ENCODE measurements at regions not wholly inside any gene's neighbourhood (a gene's known extent, or its start where the extent isn't known, plus 50 kb on each side); places are given as distances from the start of the nearest gene placed in this dataset.

DNA sequence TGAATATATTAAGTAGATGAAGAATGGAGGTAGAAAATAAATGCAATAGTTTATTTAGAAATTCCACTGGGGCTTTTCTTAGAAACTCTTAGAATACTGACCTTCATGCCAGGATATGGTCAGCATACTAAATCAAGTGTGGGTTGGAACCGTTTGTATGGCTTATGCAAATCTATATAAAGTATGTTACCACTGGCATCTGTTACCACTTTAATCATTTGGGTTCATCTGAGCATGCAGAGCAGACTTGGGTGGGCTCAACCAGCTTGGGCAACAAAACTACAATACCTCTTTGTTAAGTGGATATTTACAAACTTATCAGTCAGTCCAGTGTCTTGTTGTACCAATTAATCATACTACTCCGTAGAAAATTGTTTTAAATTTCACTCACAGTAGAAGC lies 125.8 kb downstream of the CRPPA start:
- H3K4me2 ChIP-seq (ENCODE audit: low read length, poor library complexity, severe bottlenecking) = no peak overlapping the region
- H4K91ac ChIP-seq (ENCODE audit: low read length) = no peak overlapping the region
- no peak overlapping the region for H2BK12ac ChIP-seq (ENCODE audit: low read length in 2 of 2)
- H2BK5ac ChIP-seq (ENCODE audit: low read depth, low read length, poor library complexity, severe bottlenecking) = no peak overlapping the region
- H3K79me1 ChIP-seq (replicated peaks; ENCODE audit: low read length, poor library complexity, severe bottlenecking) = no peaks in the 10 kb centered on the region
- no peaks in the 10 kb centered on the region for H3K4me1 ChIP-seq (ENCODE audit: control insufficient read depth, insufficient read depth, low read depth, low read length)
- no peak overlapping the region for H2BK15ac ChIP-seq (ENCODE audit: low read depth, poor library complexity, severe bottlenecking)
- no peaks in the 10 kb centered on the region for H3K36me3 ChIP-seq (ENCODE audit: control insufficient read depth in 1 of 2, insufficient read depth in 2 of 2, low read depth in 1 of 2, low read length in 2 of 2)
- no peak overlapping the region for H3K23ac ChIP-seq (ENCODE audit: low read length in 2 of 2)
- no peak overlapping the region for H3K27ac ChIP-seq (ENCODE audit: low read length, poor library complexity, severe bottlenecking)
- H3K9ac ChIP-seq (ENCODE audit: low read length) = no peak overlapping the region
- H3K27me3 ChIP-seq (ENCODE audit: control insufficient read depth in 1 of 2, insufficient read depth in 1 of 2, low read length in 2 of 2) = no peaks in the 10 kb centered on the region
- no peak overlapping the region for H3K18ac ChIP-seq (ENCODE audit: low read depth in 1 of 2, low read length in 2 of 2)
- H2AFZ ChIP-seq (ENCODE audit: low read depth, low read length) = no peak overlapping the region
- no peak overlapping the region for H3K4ac ChIP-seq (ENCODE audit: low read depth in 1 of 2, low read length in 2 of 2)
- WGBS = 55% methylated on average over 1 of the region's 2 CpGs
- no peak overlapping the region for H2AK5ac ChIP-seq (ENCODE audit: low read length, severe bottlenecking)
- no peak overlapping the region for H2BK120ac ChIP-seq (ENCODE audit: low read depth, low read length)
- no peak overlapping the region for H3K4me3 ChIP-seq (ENCODE audit: insufficient read depth in 1 of 2, low read depth in 1 of 2, low read length in 2 of 2)
- DNase-seq = no peak
- H3K14ac ChIP-seq (ENCODE audit: low read length in 2 of 2) = no peak overlapping the region
- no peaks in the 10 kb centered on the region for H3K9me3 ChIP-seq (ENCODE audit: control insufficient read depth, low read length)
- H4K8ac ChIP-seq (ENCODE audit: low read length) = no peak overlapping the region

DNA sequence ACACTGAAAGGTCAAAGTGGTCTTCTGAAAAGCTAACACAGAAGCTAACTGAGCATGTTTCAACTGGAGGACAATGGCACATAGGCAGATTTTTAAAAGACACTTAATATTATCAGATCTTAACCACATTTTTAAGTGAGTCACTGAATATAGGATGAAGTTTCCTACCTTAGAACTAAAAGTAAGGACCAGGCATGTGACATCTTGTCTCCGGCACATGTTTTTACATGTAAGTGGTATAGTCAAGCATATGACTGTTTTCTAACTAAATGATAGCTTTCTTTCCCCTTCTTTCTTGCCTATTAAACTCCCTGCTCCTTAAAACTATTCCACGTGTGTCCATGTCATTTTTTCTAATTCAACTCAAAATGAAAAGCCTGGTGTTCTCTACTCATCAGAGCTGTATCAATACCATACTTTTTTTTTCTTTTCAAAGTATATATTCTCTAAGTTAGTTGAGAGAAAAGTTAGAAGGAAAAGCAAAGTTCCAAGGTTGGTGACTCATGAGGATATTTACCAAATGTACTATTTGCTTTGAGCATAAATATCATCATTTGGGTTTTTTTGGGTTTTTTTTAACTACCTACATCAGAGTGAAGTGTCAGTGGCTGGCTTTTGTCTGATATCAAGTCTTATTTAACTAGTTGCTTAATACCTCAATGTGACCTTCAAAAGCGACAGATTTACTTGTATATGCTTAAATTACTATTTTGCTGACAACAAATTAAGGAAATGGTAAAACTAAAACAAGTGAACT lies 127.5 kb downstream of the CRPPA start:
- DNase-seq = no peak
- no peak overlapping the region for H2AK5ac ChIP-seq (ENCODE audit: low read length, severe bottlenecking)
- no peak overlapping the region for H3K4me2 ChIP-seq (ENCODE audit: low read length, poor library complexity, severe bottlenecking)
- no peaks in the 10 kb centered on the region for H3K27me3 ChIP-seq (ENCODE audit: control insufficient read depth in 1 of 2, insufficient read depth in 1 of 2, low read length in 2 of 2)
- H3K9me3 ChIP-seq (ENCODE audit: control insufficient read depth, low read length) = peaks cover 5% of the 10 kb centered on the region
- no peaks in the 10 kb centered on the region for H3K36me3 ChIP-seq (ENCODE audit: control insufficient read depth in 1 of 2, insufficient read depth in 2 of 2, low read depth in 1 of 2, low read length in 2 of 2)
- H3K9ac ChIP-seq (ENCODE audit: low read length) = no peak overlapping the region
- no peak overlapping the region for H2BK120ac ChIP-seq (ENCODE audit: low read depth, low read length)
- no peak overlapping the region for H2BK5ac ChIP-seq (ENCODE audit: low read depth, low read length, poor library complexity, severe bottlenecking)
- no peak overlapping the region for H4K91ac ChIP-seq (ENCODE audit: low read length)
- no peak overlapping the region for H4K8ac ChIP-seq (ENCODE audit: low read length)
- no peak overlapping the region for H2BK15ac ChIP-seq (ENCODE audit: low read depth, poor library complexity, severe bottlenecking)
- H3K79me1 ChIP-seq (replicated peaks; ENCODE audit: low read length, poor library complexity, severe bottlenecking) = no peaks in the 10 kb centered on the region
- H3K4me3 ChIP-seq (ENCODE audit: insufficient read depth in 1 of 2, low read depth in 1 of 2, low read length in 2 of 2) = no peak overlapping the region
- H3K23ac ChIP-seq (ENCODE audit: low read length in 2 of 2) = no peak overlapping the region
- no peaks in the 10 kb centered on the region for H3K4me1 ChIP-seq (ENCODE audit: control insufficient read depth, insufficient read depth, low read depth, low read length)
- no peak overlapping the region for H3K14ac ChIP-seq (ENCODE audit: low read length in 2 of 2)
- no peak overlapping the region for H3K18ac ChIP-seq (ENCODE audit: low read depth in 1 of 2, low read length in 2 of 2)
- H2AFZ ChIP-seq (ENCODE audit: low read depth, low read length) = no peak overlapping the region
- 100% methylated on average over 1 of the region's 3 CpGs for WGBS
- H3K27ac ChIP-seq (ENCODE audit: low read length, poor library complexity, severe bottlenecking) = no peak overlapping the region
- H3K4ac ChIP-seq (ENCODE audit: low read depth in 1 of 2, low read length in 2 of 2) = no peak overlapping the region
- no peak overlapping the region for H2BK12ac ChIP-seq (ENCODE audit: low read length in 2 of 2)

DNA sequence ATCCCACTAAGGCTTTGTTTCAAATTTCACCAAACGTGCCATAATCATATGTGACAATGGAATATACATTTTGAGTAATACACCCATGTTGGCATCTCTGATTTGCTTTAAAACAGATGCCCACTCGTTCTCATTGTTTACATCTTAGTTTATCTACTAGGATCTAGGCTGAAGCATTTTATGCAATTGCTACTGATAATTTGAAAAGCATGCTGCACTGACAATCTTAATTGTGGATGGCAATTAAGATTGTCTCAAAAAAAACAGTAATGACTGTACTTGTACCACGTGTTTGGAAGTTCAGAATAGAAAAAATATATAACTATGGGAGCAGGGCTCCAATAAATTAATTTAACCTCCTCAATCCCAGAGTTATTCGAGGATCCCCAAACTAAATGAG lies 136.8 kb downstream of the CRPPA start:
- Histone ChIP-seq H3K23ac (ENCODE audit: low read length in 2 of 2) (no peak overlapping the region), H2BK120ac (ENCODE audit: low read depth, low read length) (no peak overlapping the region), H3K4me3 (ENCODE audit: insufficient read depth in 1 of 2, low read depth in 1 of 2, low read length in 2 of 2) (no peak overlapping the region), H3K4me1 (ENCODE audit: control insufficient read depth, insufficient read depth, low read depth, low read length) (no peaks in the 10 kb centered on the region), H2AK5ac (ENCODE audit: low read length, severe bottlenecking) (no peak overlapping the region), H3K9me3 (ENCODE audit: control insufficient read depth, low read length) (peaks cover 8% of the 10 kb centered on the region), H3K27me3 (ENCODE audit: control insufficient read depth in 1 of 2, insufficient read depth in 1 of 2, low read length in 2 of 2) (no peaks in the 10 kb centered on the region), H3K18ac (ENCODE audit: low read depth in 1 of 2, low read length in 2 of 2) (no peak overlapping the region), H3K4me2 (ENCODE audit: low read length, poor library complexity, severe bottlenecking) (no peak overlapping the region), H3K4ac (ENCODE audit: low read depth in 1 of 2, low read length in 2 of 2) (no peak overlapping the region), H3K9ac (ENCODE audit: low read length) (no peak overlapping the region), H3K14ac (ENCODE audit: low read length in 2 of 2) (no peak overlapping the region), H3K27ac (ENCODE audit: low read length, poor library complexity, severe bottlenecking) (no peak overlapping the region), H3K79me1 (replicated peaks; ENCODE audit: low read length, poor library complexity, severe bottlenecking) (no peaks in the 10 kb centered on the region), H4K8ac (ENCODE audit: low read length) (no peak overlapping the region), H2AFZ (ENCODE audit: low read depth, low read length) (no peak overlapping the region), H2BK15ac (ENCODE audit: low read depth, poor library complexity, severe bottlenecking) (no peak overlapping the region), H4K91ac (ENCODE audit: low read length) (no peak overlapping the region), H3K36me3 (ENCODE audit: control insufficient read depth in 1 of 2, insufficient read depth in 2 of 2, low read depth in 1 of 2, low read length in 2 of 2) (no peaks in the 10 kb centered on the region), H2BK5ac (ENCODE audit: low read depth, low read length, poor library complexity, severe bottlenecking) (no peak overlapping the region), H2BK12ac (ENCODE audit: low read length in 2 of 2) (no peak overlapping the region)
- no peak for DNase-seq
- no CpG with 5 or more reads among the region's 4 CpGs for WGBS

DNA sequence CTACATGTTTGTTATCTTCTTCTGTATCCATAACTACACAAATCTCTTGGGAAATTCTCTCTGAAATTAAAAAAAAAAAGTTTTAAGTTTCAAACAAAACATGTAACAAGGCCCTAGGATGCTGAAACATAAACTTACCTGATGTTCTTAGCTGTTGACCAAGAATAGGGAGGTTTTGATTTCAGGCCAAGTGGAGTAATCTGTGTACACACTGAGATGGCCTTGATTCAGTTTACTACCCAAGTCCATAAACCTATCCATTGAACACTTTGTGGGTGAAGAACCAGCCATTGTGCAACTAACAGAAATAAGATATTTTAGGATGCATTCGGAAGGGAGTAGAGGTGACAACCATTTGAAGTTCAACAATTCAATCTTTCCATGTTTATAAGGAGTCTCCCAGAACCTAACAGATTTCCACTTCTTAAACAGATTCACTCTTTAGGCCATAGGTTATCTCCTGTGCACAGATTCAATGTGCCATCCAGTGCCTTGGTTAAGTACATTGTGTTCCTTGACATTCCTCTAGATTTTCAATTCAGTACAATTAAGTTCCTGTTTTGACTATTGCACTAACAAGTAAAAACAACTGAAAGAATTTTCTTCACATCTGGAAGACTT lies 143.1 kb downstream of the CRPPA start:
- no peaks in the 10 kb centered on the region for H3K9me3 ChIP-seq (ENCODE audit: control insufficient read depth, low read length)
- no peak overlapping the region for H2BK120ac ChIP-seq (ENCODE audit: low read depth, low read length)
- no peak overlapping the region for H3K14ac ChIP-seq (ENCODE audit: low read length in 2 of 2)
- no peak overlapping the region for H3K4me2 ChIP-seq (ENCODE audit: low read length, poor library complexity, severe bottlenecking)
- H3K18ac ChIP-seq (ENCODE audit: low read depth in 1 of 2, low read length in 2 of 2) = no peak overlapping the region
- no peak overlapping the region for H4K91ac ChIP-seq (ENCODE audit: low read length)
- no peak for DNase-seq
- H3K23ac ChIP-seq (ENCODE audit: low read length in 2 of 2) = no peak overlapping the region
- H2BK12ac ChIP-seq (ENCODE audit: low read length in 2 of 2) = no peak overlapping the region
- H3K79me1 ChIP-seq (replicated peaks; ENCODE audit: low read length, poor library complexity, severe bottlenecking) = no peaks in the 10 kb centered on the region
- H3K9ac ChIP-seq (ENCODE audit: low read length) = no peak overlapping the region
- H3K27me3 ChIP-seq (ENCODE audit: control insufficient read depth in 1 of 2, insufficient read depth in 1 of 2, low read length in 2 of 2) = no peaks in the 10 kb centered on the region
- no peak overlapping the region for H2BK15ac ChIP-seq (ENCODE audit: low read depth, poor library complexity, severe bottlenecking)
- no peak overlapping the region for H4K8ac ChIP-seq (ENCODE audit: low read length)
- H3K4me1 ChIP-seq (ENCODE audit: control insufficient read depth, insufficient read depth, low read depth, low read length) = no peaks in the 10 kb centered on the region
- H3K36me3 ChIP-seq (ENCODE audit: control insufficient read depth in 1 of 2, insufficient read depth in 2 of 2, low read depth in 1 of 2, low read length in 2 of 2) = peaks cover 0 to 6% of the 10 kb centered on the region in 2 experiments
- WGBS = 100% methylated on average over 1 of the region's 1 CpG
- H2AFZ ChIP-seq (ENCODE audit: low read depth, low read length) = no peak overlapping the region
- H3K4me3 ChIP-seq (ENCODE audit: insufficient read depth in 1 of 2, low read depth in 1 of 2, low read length in 2 of 2) = no peak overlapping the region
- no peak overlapping the region for H2BK5ac ChIP-seq (ENCODE audit: low read depth, low read length, poor library complexity, severe bottlenecking)
- no peak overlapping the region for H3K4ac ChIP-seq (ENCODE audit: low read depth in 1 of 2, low read length in 2 of 2)
- no peak overlapping the region for H3K27ac ChIP-seq (ENCODE audit: low read length, poor library complexity, severe bottlenecking)
- H2AK5ac ChIP-seq (ENCODE audit: low read length, severe bottlenecking) = no peak overlapping the region

Measured in mesenchymal stem cell (in vitro differentiated cells and primary cell).